ENCODE measurements at regions not wholly inside any gene's neighbourhood (a gene's known extent, or its start where the extent isn't known, plus 50 kb on each side); places are given as distances from the start of the nearest gene placed in this dataset.

DNA sequence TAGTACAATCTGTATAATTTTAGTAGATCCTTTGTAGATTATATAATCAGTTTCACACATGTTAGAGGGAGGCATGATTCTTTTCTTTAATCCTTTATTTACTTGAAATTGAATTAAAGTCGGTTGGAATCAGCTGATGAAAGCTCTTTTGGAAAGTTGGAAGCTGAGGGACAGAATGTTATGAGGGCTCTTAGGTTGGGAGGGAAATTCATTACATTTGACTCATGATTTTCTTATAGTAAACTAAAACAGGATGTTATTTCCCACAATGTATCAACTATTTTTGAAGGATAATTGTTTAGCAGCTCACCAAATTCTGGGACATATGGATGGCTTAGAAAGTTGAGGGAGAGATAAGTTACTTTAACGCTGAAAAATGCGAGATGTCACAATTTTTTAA, 52.7 kb upstream of the TMEFF2 start:
- TF ChIP-seq ZFX (IDR thresholded peaks at IDR 0.05; ENCODE audit: borderline replicate concordance): no peak
- TF ChIP-seq, protein P1, sequence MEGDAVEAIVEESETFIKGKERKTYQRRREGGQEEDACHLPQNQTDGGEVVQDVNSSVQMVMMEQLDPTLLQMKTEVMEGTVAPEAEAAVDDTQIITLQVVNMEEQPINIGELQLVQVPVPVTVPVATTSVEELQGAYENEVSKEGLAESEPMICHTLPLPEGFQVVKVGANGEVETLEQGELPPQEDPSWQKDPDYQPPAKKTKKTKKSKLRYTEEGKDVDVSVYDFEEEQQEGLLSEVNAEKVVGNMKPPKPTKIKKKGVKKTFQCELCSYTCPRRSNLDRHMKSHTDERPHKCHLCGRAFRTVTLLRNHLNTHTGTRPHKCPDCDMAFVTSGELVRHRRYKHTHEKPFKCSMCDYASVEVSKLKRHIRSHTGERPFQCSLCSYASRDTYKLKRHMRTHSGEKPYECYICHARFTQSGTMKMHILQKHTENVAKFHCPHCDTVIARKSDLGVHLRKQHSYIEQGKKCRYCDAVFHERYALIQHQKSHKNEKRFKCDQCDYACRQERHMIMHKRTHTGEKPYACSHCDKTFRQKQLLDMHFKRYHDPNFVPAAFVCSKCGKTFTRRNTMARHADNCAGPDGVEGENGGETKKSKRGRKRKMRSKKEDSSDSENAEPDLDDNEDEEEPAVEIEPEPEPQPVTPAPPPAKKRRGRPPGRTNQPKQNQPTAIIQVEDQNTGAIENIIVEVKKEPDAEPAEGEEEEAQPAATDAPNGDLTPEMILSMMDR (IDR thresholded peaks at IDR 0.05): no peak
- H3K27ac ChIP-seq: no peak overlapping the region

DNA sequence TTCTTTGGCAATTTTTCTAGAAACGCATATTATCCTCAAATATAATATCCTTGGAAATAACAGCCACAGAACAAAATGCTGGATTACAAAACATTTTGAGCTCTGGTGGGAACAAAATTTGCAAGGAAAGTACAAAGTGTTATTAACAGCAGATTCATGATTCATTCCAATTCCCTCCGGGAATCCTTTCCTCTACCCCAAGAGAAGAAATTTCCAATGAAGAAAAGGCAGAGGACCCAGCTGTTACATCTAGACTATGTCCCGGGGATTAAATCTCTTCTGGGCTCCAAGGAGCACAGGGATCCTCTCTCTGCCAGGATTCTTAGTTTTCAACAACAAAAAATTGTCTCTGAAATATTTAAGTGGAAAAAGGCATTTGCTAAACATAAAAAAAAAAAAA, 51.6 kb upstream of the TMEFF2 start:
- TF ChIP-seq, protein P1 (IDR thresholded peaks at IDR 0.05): no peak
- TF ChIP-seq ZFX (IDR thresholded peaks at IDR 0.05; ENCODE audit: borderline replicate concordance): no peak
- no peak overlapping the region for H3K27ac ChIP-seq

DNA sequence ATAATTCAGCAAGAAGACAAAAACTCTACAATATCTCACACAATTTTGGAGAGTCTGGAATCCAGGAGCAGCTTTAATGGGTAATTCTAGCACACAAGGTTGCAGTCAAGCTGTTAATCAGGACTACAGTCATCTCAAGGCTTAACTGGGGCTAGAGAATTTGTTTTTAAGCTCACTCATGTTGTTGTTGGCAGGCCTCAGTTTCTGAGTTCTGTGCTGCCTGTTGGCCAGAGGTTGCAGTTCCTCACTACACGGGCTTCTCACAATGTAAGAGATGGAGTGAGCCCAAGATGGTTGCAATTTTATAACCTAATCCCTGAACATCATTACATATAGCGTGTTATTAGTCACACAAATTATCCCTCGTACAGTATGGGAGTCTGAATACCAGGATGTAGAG, 50.6 kb upstream of the TMEFF2 start:
- no peak for TF ChIP-seq ZFX (IDR thresholded peaks at IDR 0.05; ENCODE audit: borderline replicate concordance)
- TF ChIP-seq, protein P1 (IDR thresholded peaks at IDR 0.05): no peak
- no peak overlapping the region for H3K27ac ChIP-seq

All from 22Rv1 (cell line).